Trophoblast cell (in vitro differentiated cells and primary cell): ENCODE measurements at regions not wholly inside any gene's neighbourhood (a gene's known extent, or its start where the extent isn't known, plus 50 kb on each side); places are given as distances from the start of the nearest gene placed in this dataset.

Source experiments
- DNase-seq, 2 donors: peaks; one replicate each; pipeline ENCODE4 v3.0.0-alpha.2; 2016
- H2AFZ ChIP-seq: 2 replicates; pipeline ENCODE4 v1.6.1; 2013; ENCODE audit warnings: low read length, moderate library complexity, mild to moderate bottlenecking; ENCODE audit not compliant: insufficient read depth, poor library complexity
- H2AK5ac ChIP-seq: 2 replicates; pipeline ENCODE4 v1.6.1; 2013; ENCODE audit warnings: mild to moderate bottlenecking, low read length
- H2BK120ac ChIP-seq: 2 replicates; pipeline ENCODE4 v1.6.1; 2013; ENCODE audit warnings: low read length, mild to moderate bottlenecking, moderate library complexity; ENCODE audit not compliant: insufficient read depth, poor library complexity
- H2BK12ac ChIP-seq: 2 replicates; pipeline ENCODE4 v1.6.1; 2013; ENCODE audit warnings: mild to moderate bottlenecking, low read length, moderate library complexity
- H2BK5ac ChIP-seq: 2 replicates; pipeline ENCODE4 v1.6.1; 2013; ENCODE audit warnings: low read length, low read depth, moderate library complexity, mild to moderate bottlenecking; ENCODE audit not compliant: poor library complexity
- H3K14ac ChIP-seq: 2 replicates; pipeline ENCODE4 v1.6.1; 2013; ENCODE audit warnings: mild to moderate bottlenecking, low read length
- H3K18ac ChIP-seq: 2 replicates; pipeline ENCODE4 v1.6.1; 2013; ENCODE audit warnings: mild to moderate bottlenecking, low read length
- H3K23ac ChIP-seq: 2 replicates; pipeline ENCODE4 v1.6.1; 2013; ENCODE audit warnings: low read length
- H3K27ac ChIP-seq: 2 replicates; pipeline ENCODE4 v1.5.1; 2013; ENCODE audit warnings: low read depth, mild to moderate bottlenecking, inconsistent platforms, low read length, moderate library complexity
- H3K27me3 ChIP-seq: 2 replicates; pipeline ENCODE4 v1.6.1; 2013; ENCODE audit warnings: inconsistent platforms, mild to moderate bottlenecking, low read length, moderate library complexity; ENCODE audit not compliant: insufficient read depth
- H3K36me3 ChIP-seq, 2 experiments: 1 replicate in 1 of 2; 2 replicates in 1 of 2; pipeline ENCODE4 v1.6.1; 2013; ENCODE audit warnings: low read length in 2 of 2, mild to moderate bottlenecking in 2 of 2, moderate library complexity in 1 of 2; ENCODE audit not compliant: insufficient read depth in 2 of 2, control insufficient read depth in 1 of 2
- H3K4ac ChIP-seq: 2 replicates; pipeline ENCODE4 v1.6.1; 2013; ENCODE audit warnings: low read depth, mild to moderate bottlenecking, low read length, moderate library complexity
- H3K4me1 ChIP-seq, 2 experiments: 1 replicate in 1 of 2; 2 replicates in 1 of 2; pipeline ENCODE4 v1.6.1; 2013; ENCODE audit warnings: low read length in 2 of 2, mild to moderate bottlenecking in 2 of 2, moderate library complexity in 1 of 2; ENCODE audit not compliant: insufficient read depth in 2 of 2, control insufficient read depth in 1 of 2
- H3K4me2 ChIP-seq: 2 replicates; pipeline ENCODE4 v1.6.1; 2013; ENCODE audit warnings: inconsistent platforms, mild to moderate bottlenecking, low read length, moderate library complexity
- H3K4me3 ChIP-seq: 2 replicates; pipeline ENCODE4 v1.5.1; 2013; ENCODE audit warnings: mild to moderate bottlenecking, low read depth, low read length, inconsistent platforms
- H3K79me1 ChIP-seq: one replicate; pipeline ENCODE4 v1.6.1; 2013; ENCODE audit warnings: low read length
- H3K79me2 ChIP-seq: 2 replicates; pipeline ENCODE4 v1.6.1; 2013; ENCODE audit warnings: low read length, mild to moderate bottlenecking; ENCODE audit not compliant: control insufficient read depth, insufficient read depth, poor library complexity
- H3K9ac ChIP-seq: 2 replicates; pipeline ENCODE4 v1.6.1; 2013; ENCODE audit warnings: mild to moderate bottlenecking, low read length
- H3K9me3 ChIP-seq: 2 replicates; pipeline ENCODE4 v1.6.1; 2013; ENCODE audit warnings: low read depth, mild to moderate bottlenecking, control low read depth, inconsistent platforms, low read length; ENCODE audit not compliant: insufficient read depth
- H4K12ac ChIP-seq: 2 replicates; pipeline ENCODE4 v1.6.1; 2013; ENCODE audit warnings: low read depth, mild to moderate bottlenecking, low read length, moderate library complexity
- H4K8ac ChIP-seq: 2 replicates; pipeline ENCODE4 v1.6.1; 2013; ENCODE audit warnings: low read depth, mild to moderate bottlenecking, low read length, moderate library complexity
- H4K91ac ChIP-seq: one replicate; pipeline ENCODE4 v1.6.1; 2013; ENCODE audit warnings: low read depth, mild to moderate bottlenecking, low read length, moderate library complexity
- WGBS: extraction: QIAGEN DNeasy Blood & Tissue Kit; methylation state at CpG from one replicate; pipeline ENCODE4 v1.1.7; 2013; ENCODE audit warnings: missing lambda C conversion rate; ENCODE audit not compliant: insufficient read length, insufficient coverage; ENCODE audit errors: extremely low coverage; 5-methylcytosine and 5-hydroxymethylcytosine counted together

DNA sequence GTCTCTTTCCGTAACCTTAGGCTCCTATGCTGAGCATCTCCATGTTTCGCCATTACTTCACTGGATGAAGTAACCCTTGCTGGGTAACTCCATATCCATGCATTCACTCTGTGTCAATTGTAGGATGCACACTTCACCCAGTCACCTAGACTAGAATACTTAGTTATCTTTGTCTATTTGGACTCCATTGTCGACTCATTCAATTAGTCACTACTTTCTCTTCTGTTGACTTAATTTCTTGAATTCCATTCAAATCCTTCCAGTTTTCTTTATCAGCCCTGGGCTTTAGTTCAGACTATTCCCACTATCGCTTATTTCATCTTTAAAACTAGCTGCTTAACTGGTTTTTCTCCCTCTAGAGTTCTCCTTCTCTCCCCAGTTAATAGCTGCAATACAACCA, 111.3 kb upstream of the TNS3 start:
- Histone ChIP-seq H3K23ac (no peak overlapping the region), H3K4me1 (peaks cover 6 to 13% of the 10 kb centered on the region in 2 experiments), H3K4me3 (no peak overlapping the region), H2BK120ac (no peak overlapping the region), H2AFZ (no peak overlapping the region), H3K9me3 (no peaks in the 10 kb centered on the region), H3K27ac (peak overlapping the region; percentile 44), H4K8ac (no peak overlapping the region), H3K9ac (no peak overlapping the region), H3K27me3 (no peaks in the 10 kb centered on the region), H3K79me2 (peaks cover 2% of the 10 kb centered on the region), H3K4ac (no peak overlapping the region), H3K14ac (no peak overlapping the region), H2BK5ac (no peak overlapping the region), H3K36me3 (no peaks in the 10 kb centered on the region), H2BK12ac (no peak overlapping the region), H3K18ac (no peak overlapping the region), H2AK5ac (no peak overlapping the region), H4K91ac (no peak overlapping the region), H3K4me2 (no peak overlapping the region), H4K12ac (no peak overlapping the region), H3K79me1 (peaks cover 12% of the 10 kb centered on the region)
- no CpG with 5 or more reads among the region's 4 CpGs for WGBS
- DNase-seq: peak; percentile 59 to 96

DNA sequence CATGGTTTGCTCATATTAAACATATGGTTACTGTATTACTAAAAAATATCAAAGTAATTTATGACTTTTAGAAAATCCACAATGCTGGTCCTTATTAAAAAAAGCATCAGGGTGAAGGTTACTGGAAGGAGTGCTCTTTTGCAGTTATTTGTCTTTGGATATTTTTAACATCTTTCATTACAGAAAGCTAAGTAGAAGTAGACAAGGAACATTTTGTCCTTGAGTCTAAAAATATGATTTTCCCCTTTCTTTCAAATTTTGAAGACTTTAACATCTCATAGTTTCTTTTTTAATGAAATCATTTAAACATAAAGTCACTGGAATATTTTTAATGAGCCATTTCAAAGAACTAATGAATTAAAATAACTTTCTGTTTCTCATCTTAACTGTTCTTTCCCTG, 110.1 kb upstream of the TNS3 start:
- H3K4me2 ChIP-seq: no peak overlapping the region
- no peaks in the 10 kb centered on the region for H3K9me3 ChIP-seq
- no peak overlapping the region for H4K91ac ChIP-seq
- no peak overlapping the region for H3K18ac ChIP-seq
- no peaks in the 10 kb centered on the region for H3K36me3 ChIP-seq
- no peak overlapping the region for H4K8ac ChIP-seq
- H3K27me3 ChIP-seq: no peaks in the 10 kb centered on the region
- no peak overlapping the region for H2AFZ ChIP-seq
- H2BK12ac ChIP-seq: no peak overlapping the region
- H3K4ac ChIP-seq: no peak overlapping the region
- H3K79me1 ChIP-seq: peaks cover 12% of the 10 kb centered on the region
- H2AK5ac ChIP-seq: no peak overlapping the region
- no peak overlapping the region for H3K9ac ChIP-seq
- H3K79me2 ChIP-seq: peaks cover 2% of the 10 kb centered on the region
- DNase-seq: no peak
- H3K4me3 ChIP-seq: no peak overlapping the region
- H3K14ac ChIP-seq: no peak overlapping the region
- H3K23ac ChIP-seq: no peak overlapping the region
- H3K4me1 ChIP-seq: peaks cover 6 to 13% of the 10 kb centered on the region in 2 experiments
- no peak overlapping the region for H3K27ac ChIP-seq
- H2BK120ac ChIP-seq: no peak overlapping the region
- H4K12ac ChIP-seq: no peak overlapping the region
- no peak overlapping the region for H2BK5ac ChIP-seq

DNA sequence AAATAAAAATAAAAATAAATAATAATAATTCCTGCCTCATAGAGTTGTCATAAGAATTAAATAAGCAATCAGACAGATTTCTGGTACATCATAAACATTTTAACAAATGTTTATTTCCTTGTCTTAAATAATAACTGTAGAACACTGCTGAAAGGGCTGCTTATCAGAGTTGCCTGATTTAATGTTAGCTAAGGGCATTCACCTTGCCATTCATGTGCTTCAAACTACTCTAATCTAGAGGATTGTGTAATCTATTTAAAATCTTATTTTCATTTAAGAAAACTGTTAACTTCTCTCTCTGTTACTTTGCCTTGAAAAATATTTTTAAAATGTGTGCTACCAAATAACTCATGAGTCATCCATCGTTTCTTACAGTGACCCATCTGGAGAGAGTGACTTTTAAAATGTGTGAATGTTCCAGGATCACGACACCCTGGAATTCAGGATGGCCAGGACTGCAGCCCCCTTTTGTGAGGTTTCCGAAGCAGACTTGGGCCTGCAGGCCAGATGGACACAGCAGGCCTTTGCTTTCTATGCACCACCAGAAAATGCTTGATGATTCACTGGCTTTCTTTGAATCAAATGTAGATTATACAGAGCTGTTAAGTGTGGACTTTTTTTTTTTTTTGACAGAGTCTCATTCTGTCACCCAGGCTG, 109.1 kb upstream of the TNS3 start:
- Histone ChIP-seq H3K4me3 (no peak overlapping the region), H3K27ac (peak overlapping the region; percentile 14), H3K36me3 (no peaks in the 10 kb centered on the region), H3K79me1 (peaks cover 12% of the 10 kb centered on the region), H4K8ac (no peak overlapping the region), H3K14ac (no peak overlapping the region), H3K9me3 (no peaks in the 10 kb centered on the region), H3K4ac (no peak overlapping the region), H2AK5ac (no peak overlapping the region), H3K18ac (no peak overlapping the region), H3K27me3 (no peaks in the 10 kb centered on the region), H2BK12ac (peak overlapping the region; percentile 56), H3K79me2 (peaks cover 2% of the 10 kb centered on the region), H3K23ac (no peak overlapping the region), H3K9ac (no peak overlapping the region), H2BK120ac (no peak overlapping the region), H2BK5ac (no peak overlapping the region), H2AFZ (no peak overlapping the region), H3K4me2 (no peak overlapping the region), H3K4me1 (peaks cover 6 to 13% of the 10 kb centered on the region in 2 experiments), H4K12ac (no peak overlapping the region), H4K91ac (no peak overlapping the region)
- no peak for DNase-seq
- no CpG with 5 or more reads among the region's 3 CpGs for WGBS

DNA sequence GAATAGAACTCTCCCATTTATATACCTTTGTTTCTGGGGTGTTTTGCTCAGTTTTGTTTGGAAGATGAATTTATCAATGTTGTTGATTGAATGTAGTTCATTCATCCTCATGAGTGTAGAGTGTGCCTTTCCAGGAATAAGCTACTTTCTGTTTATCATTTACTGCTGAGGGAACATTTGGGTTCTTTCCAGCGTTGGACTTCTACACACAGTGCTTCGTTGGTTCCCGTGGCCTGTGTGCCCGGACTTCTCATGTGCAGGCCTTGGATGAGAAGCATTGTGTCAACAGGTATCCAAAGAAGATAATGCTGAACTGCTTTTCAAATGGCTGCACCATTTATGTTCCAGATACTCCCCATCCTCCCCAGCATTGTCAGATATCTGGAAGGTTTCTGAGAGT, 107.6 kb upstream of the TNS3 start:
- H4K91ac ChIP-seq: no peak overlapping the region
- H3K4me2 ChIP-seq: no peak overlapping the region
- H4K12ac ChIP-seq: no peak overlapping the region
- H2BK5ac ChIP-seq: no peak overlapping the region
- no peak overlapping the region for H3K23ac ChIP-seq
- no peak overlapping the region for H3K4ac ChIP-seq
- peaks cover 6 to 13% of the 10 kb centered on the region in 2 experiments for H3K4me1 ChIP-seq
- WGBS: no CpG with 5 or more reads among the region's 4 CpGs
- H3K79me1 ChIP-seq: peaks cover 12% of the 10 kb centered on the region
- H2AK5ac ChIP-seq: no peak overlapping the region
- H3K4me3 ChIP-seq: no peak overlapping the region
- no peaks in the 10 kb centered on the region for H3K27me3 ChIP-seq
- no peak overlapping the region for H3K27ac ChIP-seq
- no peak overlapping the region for H3K18ac ChIP-seq
- H3K9ac ChIP-seq: no peak overlapping the region
- H2BK120ac ChIP-seq: no peak overlapping the region
- H3K79me2 ChIP-seq: peaks cover 2% of the 10 kb centered on the region
- no peak overlapping the region for H2BK12ac ChIP-seq
- H3K9me3 ChIP-seq: no peaks in the 10 kb centered on the region
- H3K14ac ChIP-seq: no peak overlapping the region
- no peak overlapping the region for H2AFZ ChIP-seq
- DNase-seq: no peak
- no peaks in the 10 kb centered on the region for H3K36me3 ChIP-seq
- no peak overlapping the region for H4K8ac ChIP-seq
